ENCODE measurements at regions not wholly inside any gene's neighbourhood (a gene's known extent, or its start where the extent isn't known, plus 50 kb on each side); places are given as distances from the start of the nearest gene placed in this dataset.

DNA sequence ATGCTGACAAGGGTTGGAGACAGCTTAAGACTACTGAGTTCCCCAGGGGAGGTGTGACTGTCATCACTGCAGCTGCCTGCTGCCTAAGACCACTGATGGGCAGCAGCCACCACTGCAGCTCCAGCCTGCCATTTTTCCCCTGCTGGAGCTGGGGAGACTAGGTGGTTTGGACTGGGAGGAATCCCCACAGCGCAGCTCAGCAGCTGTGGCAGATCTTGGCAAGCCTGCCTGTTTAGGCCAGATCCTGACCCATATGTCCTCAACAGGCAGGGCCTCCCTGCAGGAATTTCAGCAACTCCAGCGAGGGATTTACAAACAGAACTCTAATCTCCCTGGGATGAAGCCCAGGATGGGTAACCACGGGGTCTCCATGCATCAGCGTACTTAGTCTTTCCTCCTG lies 356.4 kb upstream of the TOM1L1 start:
- no peak for ATAC-seq
- no peaks in the 10 kb centered on the region for H3K36me3 ChIP-seq (ENCODE audit: insufficient read depth in 1 of 2, low read depth in 1 of 2)
- intact Hi-C loops (cut with DNase I) = no loop called here
- TF ChIP-seq, protein P1, sequence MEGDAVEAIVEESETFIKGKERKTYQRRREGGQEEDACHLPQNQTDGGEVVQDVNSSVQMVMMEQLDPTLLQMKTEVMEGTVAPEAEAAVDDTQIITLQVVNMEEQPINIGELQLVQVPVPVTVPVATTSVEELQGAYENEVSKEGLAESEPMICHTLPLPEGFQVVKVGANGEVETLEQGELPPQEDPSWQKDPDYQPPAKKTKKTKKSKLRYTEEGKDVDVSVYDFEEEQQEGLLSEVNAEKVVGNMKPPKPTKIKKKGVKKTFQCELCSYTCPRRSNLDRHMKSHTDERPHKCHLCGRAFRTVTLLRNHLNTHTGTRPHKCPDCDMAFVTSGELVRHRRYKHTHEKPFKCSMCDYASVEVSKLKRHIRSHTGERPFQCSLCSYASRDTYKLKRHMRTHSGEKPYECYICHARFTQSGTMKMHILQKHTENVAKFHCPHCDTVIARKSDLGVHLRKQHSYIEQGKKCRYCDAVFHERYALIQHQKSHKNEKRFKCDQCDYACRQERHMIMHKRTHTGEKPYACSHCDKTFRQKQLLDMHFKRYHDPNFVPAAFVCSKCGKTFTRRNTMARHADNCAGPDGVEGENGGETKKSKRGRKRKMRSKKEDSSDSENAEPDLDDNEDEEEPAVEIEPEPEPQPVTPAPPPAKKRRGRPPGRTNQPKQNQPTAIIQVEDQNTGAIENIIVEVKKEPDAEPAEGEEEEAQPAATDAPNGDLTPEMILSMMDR (IDR thresholded peaks at IDR 0.05) = no peak
- H3K27ac ChIP-seq = no peak overlapping the region
- no peaks in the 10 kb centered on the region for H3K27me3 ChIP-seq (ENCODE audit: insufficient read depth in 3 of 3, low read length in 2 of 3)
- no peak for DNase-seq
- H3K9me3 ChIP-seq = no peaks in the 10 kb centered on the region
- H3K4me3 ChIP-seq = no peak overlapping the region
- WGBS, 3 donors = 33 to 41% (median 41%) methylated on average over 4 of the region's 4 CpGs
- H3K4me1 ChIP-seq = no peaks in the 10 kb centered on the region

DNA sequence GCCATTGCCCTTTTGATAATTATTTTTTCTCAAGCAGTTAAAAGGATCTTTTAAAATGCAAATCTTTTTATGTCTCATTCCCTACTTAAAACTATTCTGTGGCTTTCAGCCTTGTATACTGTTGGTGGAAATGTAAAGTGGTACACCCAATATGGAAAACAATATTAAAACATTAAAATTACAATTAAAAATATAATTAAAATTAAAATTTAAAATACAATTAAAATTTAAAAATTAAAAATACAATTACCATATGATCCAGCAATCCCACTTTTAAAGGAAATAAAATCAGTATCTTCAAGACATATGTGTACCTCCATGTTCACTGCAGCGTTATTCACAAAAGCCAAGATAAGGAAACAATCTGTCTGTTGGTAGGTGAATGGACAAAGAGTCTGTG lies 340.8 kb upstream of the TOM1L1 start:
- no peaks in the 10 kb centered on the region for H3K36me3 ChIP-seq (ENCODE audit: insufficient read depth in 1 of 2, low read depth in 1 of 2)
- H3K4me3 ChIP-seq = no peak overlapping the region
- TF ChIP-seq, protein P1 (IDR thresholded peaks at IDR 0.05) = no peak
- intact Hi-C loops (cut with DNase I) = no loop called here
- no peaks in the 10 kb centered on the region for H3K4me1 ChIP-seq
- H3K9me3 ChIP-seq = no peaks in the 10 kb centered on the region
- ATAC-seq (no peak), DNase-seq (no peak)
- WGBS, 3 donors = 85 to 97% (median 86%) methylated on average over 1 of the region's 1 CpG
- no peaks in the 10 kb centered on the region for H3K27me3 ChIP-seq (ENCODE audit: insufficient read depth in 3 of 3, low read length in 2 of 3)
- no peak overlapping the region for H3K27ac ChIP-seq

DNA sequence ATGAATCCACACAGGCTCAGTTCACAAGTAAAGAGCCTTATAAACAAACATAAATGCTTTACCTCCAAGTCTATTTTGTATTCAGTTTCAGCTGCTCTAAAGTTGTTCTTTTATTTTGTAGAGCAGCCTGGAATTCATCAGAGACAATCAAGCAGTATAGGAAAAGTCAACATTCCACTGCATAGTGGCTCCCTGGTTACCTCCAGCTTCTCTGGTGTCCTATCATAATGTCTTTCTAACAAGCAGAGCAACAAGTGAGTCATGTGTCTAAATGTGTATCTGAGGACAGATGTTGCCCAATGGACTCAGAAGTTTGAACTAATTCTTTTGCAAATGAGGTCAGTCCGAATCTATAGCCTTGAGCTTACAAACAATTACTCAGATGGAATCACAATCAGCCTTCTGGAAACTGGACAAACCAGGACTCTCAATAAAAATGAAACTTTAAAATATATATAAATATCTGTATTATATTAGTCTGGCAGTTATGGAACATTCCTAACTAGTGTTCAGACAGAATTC lies 292.0 kb upstream of the TOM1L1 start:
- Histone ChIP-seq H3K36me3 (ENCODE audit: insufficient read depth in 1 of 2, low read depth in 1 of 2) (no peaks in the 10 kb centered on the region), H3K4me1 (no peaks in the 10 kb centered on the region), H3K9me3 (peaks cover 7% of the 10 kb centered on the region), H3K27ac (no peak overlapping the region), H3K4me3 (no peak overlapping the region), H3K27me3 (ENCODE audit: insufficient read depth in 3 of 3, low read length in 2 of 3) (no peaks in the 10 kb centered on the region)
- 56 to 68% (median 61%) methylated on average over 1 of the region's 1 CpG for WGBS, 3 donors
- DNase-seq (no peak), ATAC-seq (no peak)
- intact Hi-C loops (cut with DNase I) = no loop called here
- TF ChIP-seq, protein P1 (IDR thresholded peaks at IDR 0.05) = no peak

DNA sequence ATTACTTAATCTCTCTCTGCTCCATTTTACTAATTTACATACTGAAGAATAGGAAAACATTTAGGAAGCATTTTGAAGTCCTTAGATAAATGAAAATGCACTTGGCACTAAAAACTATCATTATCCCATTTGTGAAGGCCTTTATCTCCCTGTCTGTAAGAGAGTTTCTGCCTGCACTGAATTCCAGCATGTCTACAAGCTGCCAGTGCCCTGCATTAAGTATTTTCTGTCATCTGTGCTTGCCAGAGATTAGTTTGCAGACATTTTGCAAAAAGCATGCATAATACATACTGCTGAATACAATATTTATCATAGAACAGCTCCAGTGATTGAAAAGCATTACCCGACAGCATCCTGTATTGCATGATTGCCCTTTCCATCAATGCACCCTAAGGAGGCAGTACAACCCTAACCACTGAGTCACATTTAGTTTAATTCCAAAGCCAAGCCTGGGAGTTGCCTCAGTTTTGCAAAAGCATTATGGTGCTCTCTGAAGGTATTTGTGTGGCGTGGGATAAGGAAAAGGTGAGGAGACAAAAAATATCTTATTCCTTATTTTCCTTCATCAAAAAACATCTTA lies 280.2 kb upstream of the TOM1L1 start:
- no peaks in the 10 kb centered on the region for H3K27me3 ChIP-seq (ENCODE audit: insufficient read depth in 3 of 3, low read length in 2 of 3)
- no peak overlapping the region for H3K4me3 ChIP-seq
- WGBS, 3 donors = 82 to 93% (median 88%) methylated on average over 2 of the region's 2 CpGs
- H3K36me3 ChIP-seq (ENCODE audit: insufficient read depth in 1 of 2, low read depth in 1 of 2) = no peaks in the 10 kb centered on the region
- TF ChIP-seq, protein P1 (IDR thresholded peaks at IDR 0.05) = no peak
- intact Hi-C loops (cut with DNase I) = no loop called here
- DNase-seq = no peak
- no peaks in the 10 kb centered on the region for H3K4me1 ChIP-seq
- no peak for ATAC-seq
- no peak overlapping the region for H3K27ac ChIP-seq
- no peaks in the 10 kb centered on the region for H3K9me3 ChIP-seq

DNA sequence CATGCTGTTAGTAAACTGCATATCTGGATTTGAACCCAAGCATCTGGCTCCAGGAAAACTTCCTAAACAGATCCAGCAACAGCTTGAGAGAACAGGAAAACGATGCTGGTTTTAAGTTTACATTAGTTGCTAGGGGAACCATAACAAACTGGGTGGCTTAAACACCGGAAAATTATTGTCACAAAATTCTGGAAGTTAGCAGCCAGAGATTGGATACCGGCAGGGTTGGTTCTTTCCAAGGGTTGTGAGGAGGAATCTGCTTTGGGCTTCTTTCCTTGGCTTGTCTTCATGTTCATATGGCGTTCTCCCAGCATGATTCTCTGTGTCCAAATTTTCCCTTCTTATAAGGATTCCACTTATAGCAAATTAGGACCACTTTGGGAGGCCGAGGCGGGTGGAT lies 276.9 kb upstream of the TOM1L1 start:
- H3K9me3 ChIP-seq = no peaks in the 10 kb centered on the region
- no peak overlapping the region for H3K27ac ChIP-seq
- TF ChIP-seq, protein P1 (IDR thresholded peaks at IDR 0.05) = no peak
- 41 to 52% (median 45%) methylated on average over 6 of the region's 6 CpGs for WGBS, 3 donors
- H3K36me3 ChIP-seq (ENCODE audit: insufficient read depth in 1 of 2, low read depth in 1 of 2) = no peaks in the 10 kb centered on the region
- H3K4me1 ChIP-seq = no peaks in the 10 kb centered on the region
- H3K27me3 ChIP-seq (ENCODE audit: insufficient read depth in 3 of 3, low read length in 2 of 3) = no peaks in the 10 kb centered on the region
- no peak for ATAC-seq
- no peak for DNase-seq
- no peak overlapping the region for H3K4me3 ChIP-seq
- intact Hi-C loops (cut with DNase I) = no loop called here

Measured in psoas muscle (tissue), 7 donors.